Fibroblast of mammary gland (primary cell): ENCODE measurements at regions not wholly inside any gene's neighbourhood (a gene's known extent, or its start where the extent isn't known, plus 50 kb on each side); places are given as distances from the start of the nearest gene placed in this dataset.
"Not testable (repeated sequence)": the region's sequence is repeated elsewhere in the genome, so short reads cannot be mapped to it uniquely, and the experiment has no call there.

Experiments
- DNase-seq: peaks from one replicate; pipeline ENCODE4 v3.0.0-alpha.2; 2010; ENCODE audit warnings: low read depth
- H3K4me3 ChIP-seq: 2 replicates; pipeline ENCODE4 v1.5.1; 2011; ENCODE audit warnings: low read depth, mild to moderate bottlenecking, low read length, moderate library complexity; ENCODE audit not compliant: control insufficient read depth
- TF ChIP-seq, protein P1 (sequence below): conservative IDR thresholded peaks from 2 replicates; pipeline ENCODE4 v1.5.1; 2011; ENCODE audit warnings: low read depth, low read length, inconsistent platforms; ENCODE audit not compliant: control insufficient read depth, insufficient read depth

DNA sequence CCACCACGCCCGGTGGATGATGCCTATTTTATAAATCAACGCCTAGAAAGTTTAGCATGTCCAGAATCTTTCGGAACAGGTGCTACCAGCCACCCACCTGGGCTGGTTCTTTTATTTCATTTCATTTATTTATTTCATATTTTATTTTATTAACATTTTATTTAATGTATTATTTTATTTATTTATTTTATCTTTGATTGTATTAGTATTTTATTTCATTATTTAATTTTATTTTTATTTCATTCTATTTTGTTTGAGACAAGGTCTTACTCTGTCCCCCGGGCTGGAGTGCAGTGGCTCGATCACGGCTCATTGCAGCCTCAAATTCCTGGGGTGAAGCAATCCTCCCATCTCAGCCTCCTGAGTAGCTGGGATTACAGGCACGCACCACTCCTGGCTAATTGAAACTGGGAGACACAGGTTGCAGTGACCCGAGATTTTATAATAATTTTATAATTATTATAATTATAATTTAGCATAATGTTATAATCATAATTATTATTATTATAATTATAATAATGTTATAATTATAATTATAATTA is 187.2 kb downstream of the SHOX start:
- TF ChIP-seq, protein P1, sequence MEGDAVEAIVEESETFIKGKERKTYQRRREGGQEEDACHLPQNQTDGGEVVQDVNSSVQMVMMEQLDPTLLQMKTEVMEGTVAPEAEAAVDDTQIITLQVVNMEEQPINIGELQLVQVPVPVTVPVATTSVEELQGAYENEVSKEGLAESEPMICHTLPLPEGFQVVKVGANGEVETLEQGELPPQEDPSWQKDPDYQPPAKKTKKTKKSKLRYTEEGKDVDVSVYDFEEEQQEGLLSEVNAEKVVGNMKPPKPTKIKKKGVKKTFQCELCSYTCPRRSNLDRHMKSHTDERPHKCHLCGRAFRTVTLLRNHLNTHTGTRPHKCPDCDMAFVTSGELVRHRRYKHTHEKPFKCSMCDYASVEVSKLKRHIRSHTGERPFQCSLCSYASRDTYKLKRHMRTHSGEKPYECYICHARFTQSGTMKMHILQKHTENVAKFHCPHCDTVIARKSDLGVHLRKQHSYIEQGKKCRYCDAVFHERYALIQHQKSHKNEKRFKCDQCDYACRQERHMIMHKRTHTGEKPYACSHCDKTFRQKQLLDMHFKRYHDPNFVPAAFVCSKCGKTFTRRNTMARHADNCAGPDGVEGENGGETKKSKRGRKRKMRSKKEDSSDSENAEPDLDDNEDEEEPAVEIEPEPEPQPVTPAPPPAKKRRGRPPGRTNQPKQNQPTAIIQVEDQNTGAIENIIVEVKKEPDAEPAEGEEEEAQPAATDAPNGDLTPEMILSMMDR, result no peak
- H3K4me3 ChIP-seq, result no peak overlapping the region
- DNase-seq, result no peak

- not testable (repeated sequence) for H3K4me3 ChIP-seq, DNase-seq
Observed at GRCh38 chrX:817147-817546, 186.6 kb downstream of the SHOX start.

GRCh38 chrX:816411-816810 is 185.8 kb downstream of the SHOX start:
- no peak overlapping the region for H3K4me3 ChIP-seq
- no peak for DNase-seq
- TF ChIP-seq, protein P1, result no peak

GRCh38 chrX:810186-810585 is 179.6 kb downstream of the SHOX start:
- no peak overlapping the region for H3K4me3 ChIP-seq
- DNase-seq, result no peak
- TF ChIP-seq, protein P1, result no peak

DNA sequence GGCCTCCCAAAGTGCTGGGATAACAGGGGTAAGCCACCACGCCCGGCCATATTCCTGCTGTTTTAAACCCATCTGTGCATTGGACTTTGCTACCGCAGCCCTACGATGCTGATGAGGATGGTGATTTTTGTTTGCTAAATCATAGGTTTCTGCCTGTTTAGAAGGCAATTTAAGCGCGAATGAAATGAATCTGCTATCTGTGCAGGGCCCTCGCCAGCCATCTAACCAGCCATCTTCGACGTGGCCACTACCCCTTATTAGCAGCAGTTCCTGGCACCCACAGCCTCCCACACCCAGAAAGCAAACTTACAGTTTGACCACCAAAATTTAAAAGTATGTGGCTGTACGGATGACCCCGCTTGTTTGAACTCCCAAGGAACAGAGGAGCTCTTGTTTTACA is 178.5 kb downstream of the SHOX start:
- TF ChIP-seq, protein P1, result no peak
- DNase-seq, result no peak
- H3K4me3 ChIP-seq, result no peak overlapping the region

DNA sequence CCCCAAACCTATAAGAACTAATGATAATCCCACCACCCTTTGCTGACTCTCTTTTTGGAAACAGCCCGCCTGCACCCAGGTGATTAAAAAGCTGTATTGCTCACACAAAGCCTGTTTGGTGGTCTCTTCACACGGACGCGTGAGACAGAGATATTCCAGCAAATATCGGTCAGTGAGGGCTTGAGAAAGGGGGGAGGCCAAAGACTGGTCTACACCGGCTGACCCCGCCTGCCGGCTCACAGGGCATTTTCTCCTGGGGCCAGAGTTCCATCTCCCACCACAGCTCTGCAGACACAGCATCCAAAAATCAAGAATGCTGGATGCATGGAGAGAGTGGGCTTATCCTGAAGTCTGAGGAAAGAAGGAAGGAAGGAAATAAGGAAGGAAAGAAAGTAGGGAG is 176.0 kb downstream of the SHOX start:
- H3K4me3 ChIP-seq, result no peak overlapping the region
- TF ChIP-seq, protein P1, result no peak
- DNase-seq, result no peak

DNA sequence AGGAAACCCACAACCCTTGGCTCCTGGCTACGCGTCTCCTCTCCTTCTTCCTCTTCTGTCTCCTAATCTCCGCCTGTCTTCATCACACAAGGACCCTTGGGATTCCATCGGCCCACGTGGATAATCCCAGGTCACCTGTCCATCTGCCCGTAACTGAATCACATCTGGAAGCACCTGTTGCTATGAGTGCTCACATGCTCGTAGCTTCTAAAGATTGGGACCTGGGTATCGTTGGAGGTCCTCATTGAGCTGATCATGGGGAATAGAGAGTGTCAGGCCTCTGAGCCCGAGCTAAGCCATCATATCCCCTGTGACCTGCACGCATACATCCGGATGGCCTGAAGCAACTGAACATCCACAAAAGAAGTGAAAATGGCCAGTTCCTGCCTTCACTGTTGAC is 175.4 kb downstream of the SHOX start:
- H3K4me3 ChIP-seq, result no peak overlapping the region
- TF ChIP-seq, protein P1, result no peak
- DNase-seq, result no peak
